WTC11 (cell line): ENCODE measurements at regions not wholly inside any gene's neighbourhood (a gene's known extent, or its start where the extent isn't known, plus 50 kb on each side); places are given as distances from the start of the nearest gene placed in this dataset.

ENCODE experiments used
- ATAC-seq: fragments of 200-7000 bp; cut with Tn5 transposase; 2 replicates; pipeline ENCODE4 v1.10.0; 2021; ENCODE audit warnings: mild to moderate bottlenecking, moderate library complexity
- CTCF ChIA-PET: fragments of 300-600 bp; sonication (Branson Sonifier 250); formaldehyde crosslinking; loops from one replicate; lab custom pipeline; 2021; ENCODE audit warnings: antibody characterized with exemption; lab: Charles Lee
- POLR2A ChIA-PET: fragments of 350-600 bp; sonication (Branson Sonifier 250); formaldehyde crosslinking; loops from one replicate; lab custom pipeline; 2021; ENCODE audit warnings: antibody characterized with exemption; lab: Charles Lee
- DNase-seq: peaks from one replicate; pipeline ENCODE4 v3.0.0; 2021; ENCODE audit warnings: low spot score
- H3K27ac Mint-ChIP-seq: 2 replicates; pipeline ENCODE4 v1.8.0; 2021; ENCODE audit warnings: mixed read lengths
- H3K27me3 Mint-ChIP-seq: 2 replicates; pipeline ENCODE4 v1.8.0; 2021; ENCODE audit warnings: low read depth, mild to moderate bottlenecking, moderate library complexity, mixed read lengths
- H3K36me3 Mint-ChIP-seq: 2 replicates; pipeline ENCODE4 v1.8.0; 2021; ENCODE audit warnings: mixed read lengths
- H3K4me1 Mint-ChIP-seq: 2 replicates; pipeline ENCODE4 v1.8.0; 2022; ENCODE audit warnings: mixed read lengths
- H3K4me3 Mint-ChIP-seq: 2 replicates; pipeline ENCODE4 v1.8.0; 2021; ENCODE audit warnings: mild to moderate bottlenecking, moderate library complexity, mixed read lengths
- H3K9me3 Mint-ChIP-seq: 2 replicates; pipeline ENCODE4 v1.8.0; 2021; ENCODE audit warnings: mixed read lengths
- CREM ChIP-seq: sonication (generic); formaldehyde crosslinking; IDR thresholded peaks from 2 replicates; pipeline ENCODE4 v1.8.1; 2022; ENCODE audit warnings: mild to moderate bottlenecking, missing genetic modification reagents, moderate library complexity
- ELF4 ChIP-seq: sonication (generic); formaldehyde crosslinking; IDR thresholded peaks from 2 replicates; pipeline ENCODE4 v1.8.1; 2022; ENCODE audit warnings: low read depth, mild to moderate bottlenecking, moderate library complexity, missing genetic modification reagents
- ETV6 ChIP-seq: sonication (generic); formaldehyde crosslinking; IDR thresholded peaks from 2 replicates; pipeline ENCODE4 v1.8.1; 2022; ENCODE audit warnings: mild to moderate bottlenecking, missing genetic modification reagents
- FOXP4 ChIP-seq: sonication (generic); formaldehyde crosslinking; IDR thresholded peaks from 2 replicates; pipeline ENCODE4 v1.8.0; 2022; ENCODE audit warnings: mild to moderate bottlenecking, missing genetic modification reagents
- JAZF1 ChIP-seq: fragments of 250-450 bp; sonication (Bioruptor Pico); IDR thresholded peaks from 2 replicates; pipeline ENCODE4 v1.9.0; 2021; ENCODE audit warnings: moderate library complexity, mild to moderate bottlenecking, inconsistent platforms
- SMAD4 ChIP-seq: sonication (generic); formaldehyde crosslinking; IDR thresholded peaks from 2 replicates; pipeline ENCODE4 v1.8.0; 2022; ENCODE audit warnings: mild to moderate bottlenecking, missing genetic modification reagents
- TEAD1 ChIP-seq: sonication (generic); formaldehyde crosslinking; IDR thresholded peaks from 2 replicates; pipeline ENCODE4 v1.8.0; 2022; ENCODE audit warnings: mild to moderate bottlenecking, missing genetic modification reagents
- ZNF263 ChIP-seq: sonication (generic); formaldehyde crosslinking; IDR thresholded peaks from 2 replicates; pipeline ENCODE4 v1.8.1; 2022; ENCODE audit warnings: low read depth, mild to moderate bottlenecking, moderate library complexity, missing genetic modification reagents
- ZNF281 ChIP-seq: sonication (generic); formaldehyde crosslinking; IDR thresholded peaks from 2 replicates; pipeline ENCODE4 v1.8.0; 2023; ENCODE audit warnings: mild to moderate bottlenecking, missing genetic modification reagents
- ZNF317 ChIP-seq: sonication (generic); formaldehyde crosslinking; IDR thresholded peaks from 2 replicates; pipeline ENCODE4 v1.8.1; 2023; ENCODE audit warnings: low read depth, mild to moderate bottlenecking, moderate library complexity, missing genetic modification reagents, borderline replicate concordance
- ZNF532 ChIP-seq: fragments of 250-450 bp; sonication (Bioruptor Pico); IDR thresholded peaks from 2 replicates; pipeline ENCODE4 v1.9.0; 2021; ENCODE audit warnings: mild to moderate bottlenecking, borderline replicate concordance
- ZNF671 ChIP-seq: fragments of 250-450 bp; sonication (Bioruptor Pico); IDR thresholded peaks from 2 replicates; pipeline ENCODE4 v1.8.0; 2021; ENCODE audit warnings: mild to moderate bottlenecking
- TF ChIP-seq, protein P1 (sequence below): sonication (generic); formaldehyde crosslinking; IDR thresholded peaks from 2 replicates; pipeline ENCODE4 v1.8.1; 2022; ENCODE audit warnings: low read depth, missing genetic modification reagents, borderline replicate concordance
- TF ChIP-seq, protein P2 (sequence below): sonication (generic); formaldehyde crosslinking; IDR thresholded peaks from 2 replicates; pipeline ENCODE4 v1.8.1; 2023; ENCODE audit warnings: mild to moderate bottlenecking, missing genetic modification reagents
- TF ChIP-seq, protein P3 (sequence below): sonication (generic); formaldehyde crosslinking; IDR thresholded peaks from 2 replicates; pipeline ENCODE4 v1.8.1; 2023; ENCODE audit warnings: mild to moderate bottlenecking, missing genetic modification reagents

- H3K27me3 Mint-ChIP-seq, result no peaks in the 10 kb centered on the region
- peaks cover 18% of the 10 kb centered on the region for H3K4me1 Mint-ChIP-seq
- no peak overlapping the region for H3K27ac Mint-ChIP-seq
- POLR2A ChIA-PET, result no interaction called here
- ATAC-seq (no peak), DNase-seq (no peak)
- H3K4me3 Mint-ChIP-seq, result no peak overlapping the region
- TF ChIP-seq ZNF317 (CRISPR knock-in tag) (no peak), TEAD1 (no peak), FOXP4 (no peak), ZNF263 (CRISPR knock-in tag) (no peak), SMAD4 (CRISPR knock-in tag) (no peak), ZNF532 (no peak), CREM (no peak), ELF4 (CRISPR knock-in tag) (no peak), ETV6 (no peak)
- TF ChIP-seq, protein P1, sequence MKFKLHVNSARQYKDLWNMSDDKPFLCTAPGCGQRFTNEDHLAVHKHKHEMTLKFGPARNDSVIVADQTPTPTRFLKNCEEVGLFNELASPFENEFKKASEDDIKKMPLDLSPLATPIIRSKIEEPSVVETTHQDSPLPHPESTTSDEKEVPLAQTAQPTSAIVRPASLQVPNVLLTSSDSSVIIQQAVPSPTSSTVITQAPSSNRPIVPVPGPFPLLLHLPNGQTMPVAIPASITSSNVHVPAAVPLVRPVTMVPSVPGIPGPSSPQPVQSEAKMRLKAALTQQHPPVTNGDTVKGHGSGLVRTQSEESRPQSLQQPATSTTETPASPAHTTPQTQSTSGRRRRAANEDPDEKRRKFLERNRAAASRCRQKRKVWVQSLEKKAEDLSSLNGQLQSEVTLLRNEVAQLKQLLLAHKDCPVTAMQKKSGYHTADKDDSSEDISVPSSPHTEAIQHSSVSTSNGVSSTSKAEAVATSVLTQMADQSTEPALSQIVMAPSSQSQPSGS (CRISPR knock-in tag), result no peak
- TF ChIP-seq, protein P2, sequence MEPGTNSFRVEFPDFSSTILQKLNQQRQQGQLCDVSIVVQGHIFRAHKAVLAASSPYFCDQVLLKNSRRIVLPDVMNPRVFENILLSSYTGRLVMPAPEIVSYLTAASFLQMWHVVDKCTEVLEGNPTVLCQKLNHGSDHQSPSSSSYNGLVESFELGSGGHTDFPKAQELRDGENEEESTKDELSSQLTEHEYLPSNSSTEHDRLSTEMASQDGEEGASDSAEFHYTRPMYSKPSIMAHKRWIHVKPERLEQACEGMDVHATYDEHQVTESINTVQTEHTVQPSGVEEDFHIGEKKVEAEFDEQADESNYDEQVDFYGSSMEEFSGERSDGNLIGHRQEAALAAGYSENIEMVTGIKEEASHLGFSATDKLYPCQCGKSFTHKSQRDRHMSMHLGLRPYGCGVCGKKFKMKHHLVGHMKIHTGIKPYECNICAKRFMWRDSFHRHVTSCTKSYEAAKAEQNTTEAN (CRISPR knock-in tag), result no peak
- TF ChIP-seq, protein P3, sequence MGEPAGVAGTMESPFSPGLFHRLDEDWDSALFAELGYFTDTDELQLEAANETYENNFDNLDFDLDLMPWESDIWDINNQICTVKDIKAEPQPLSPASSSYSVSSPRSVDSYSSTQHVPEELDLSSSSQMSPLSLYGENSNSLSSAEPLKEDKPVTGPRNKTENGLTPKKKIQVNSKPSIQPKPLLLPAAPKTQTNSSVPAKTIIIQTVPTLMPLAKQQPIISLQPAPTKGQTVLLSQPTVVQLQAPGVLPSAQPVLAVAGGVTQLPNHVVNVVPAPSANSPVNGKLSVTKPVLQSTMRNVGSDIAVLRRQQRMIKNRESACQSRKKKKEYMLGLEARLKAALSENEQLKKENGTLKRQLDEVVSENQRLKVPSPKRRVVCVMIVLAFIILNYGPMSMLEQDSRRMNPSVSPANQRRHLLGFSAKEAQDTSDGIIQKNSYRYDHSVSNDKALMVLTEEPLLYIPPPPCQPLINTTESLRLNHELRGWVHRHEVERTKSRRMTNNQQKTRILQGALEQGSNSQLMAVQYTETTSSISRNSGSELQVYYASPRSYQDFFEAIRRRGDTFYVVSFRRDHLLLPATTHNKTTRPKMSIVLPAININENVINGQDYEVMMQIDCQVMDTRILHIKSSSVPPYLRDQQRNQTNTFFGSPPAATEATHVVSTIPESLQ (CRISPR knock-in tag), result no peak
- H3K36me3 Mint-ChIP-seq, result no peaks in the 10 kb centered on the region
- CTCF ChIA-PET, result no interaction called here
- H3K9me3 Mint-ChIP-seq, result 0 out of 2 replicates have a peak, but pooled peaks cover 4% of the 10 kb centered on the region
These were observed 52.7 kb upstream of the PELI1 start for GRCh38 chr2:64196963-64197362.

GRCh38 chr2:64201151-64201550, 56.9 kb upstream of the PELI1 start:
- TF ChIP-seq JAZF1 (no peak), ZNF281 (CRISPR knock-in tag) (no peak), ZNF671 (CRISPR knock-in tag) (no peak)
- no peak for ATAC-seq
- ChIA-PET POLR2A (no interaction called here), CTCF (no interaction called here)
- Mint-ChIP-seq H3K9me3 (0 out of 2 replicates have a peak, but pooled peaks cover 4% of the 10 kb centered on the region), H3K27ac (no peak overlapping the region), H3K4me3 (no peak overlapping the region), H3K36me3 (no peaks in the 10 kb centered on the region), H3K4me1 (peaks cover 32% of the 10 kb centered on the region), H3K27me3 (no peaks in the 10 kb centered on the region)
- no peak for DNase-seq
